K562 (cell line): ENCODE measurements at regions not wholly inside any gene's neighbourhood (a gene's known extent, or its start where the extent isn't known, plus 50 kb on each side); places are given as distances from the start of the nearest gene placed in this dataset.

Experiments
- ATAC-seq: fragments of 200-7000 bp; cut with Tn5 transposase; 3 replicates; pipeline ENCODE4 v1.9.1; 2020; ENCODE audit warnings: moderate library complexity
- BruUV-seq: library from RNA; stranded (reverse); fragments of 400-500 nt; replicated peaks from 2 replicates; lab custom pipeline; 2021; lab: Mats Ljungman, UMichigan
- CTCF ChIA-PET: fragments of 300-600 bp; formaldehyde crosslinking; extraction: SDS; loops from one replicate; lab custom pipeline; 2021; ENCODE audit warnings: low intra/inter-chr PET ratio; lab: Yijun Ruan, JAX
- POLR2A ChIA-PET: fragments of 300-600, 350-650 bp; sonication (Branson Sonifier 250); formaldehyde crosslinking; extraction: SDS; loops from one replicate; lab custom pipeline; 2021; ENCODE audit warnings: antibody characterized with exemption, inconsistent platforms; lab: Yijun Ruan, JAX
- DNase-seq, 4 experiments: peaks; one replicate each; pipeline versions ENCODE4 v3.0.0 to v3.0.0-alpha.2; 2011 to 2018; ENCODE audit warnings: low spot score in 3 of 4, mixed read lengths in 3 of 4; ENCODE audit errors: extremely low read depth in 1 of 4
- FAIRE-seq: peaks from 2 replicates; lab custom pipeline; 2011; peaks lifted over from hg19 to GRCh38; lab: Jason Lieb, UNC
- H2AFZ ChIP-seq: 2 replicates; pipeline ENCODE4 v1.6.0; 2011; ENCODE audit warnings: low read depth, low read length, control low read depth, inconsistent platforms
- H3K27ac ChIP-seq: fragments of 200-600 bp; 3 replicates; pipeline ENCODE4 v1.8.0; 2011; ENCODE audit warnings: low read depth, mild to moderate bottlenecking, control low read depth, inconsistent platforms, low read length, moderate library complexity, mixed read lengths; ENCODE audit errors: extremely low read depth
- H3K27me3 ChIP-seq, 2 experiments: fragments of 300-600 bp in 1 of 2; 2 replicates in 1 of 2; 3 replicates in 1 of 2; pipeline versions ENCODE4 v1.6.0 to v1.8.0; 2011; ENCODE audit warnings: inconsistent platforms in 2 of 2, low read length in 2 of 2, mild to moderate bottlenecking in 1 of 2, mixed read lengths in 1 of 2, moderate library complexity in 1 of 2; ENCODE audit not compliant: control insufficient read depth in 2 of 2, insufficient read depth in 2 of 2
- H3K36me3 ChIP-seq: fragments of 300-600 bp; 3 replicates; pipeline ENCODE4 v1.8.0; 2011; ENCODE audit warnings: mild to moderate bottlenecking, low read length, inconsistent platforms; ENCODE audit not compliant: control insufficient read depth, insufficient read depth
- H3K4me1 ChIP-seq, 2 experiments: fragments of 200-600 bp in 1 of 2; replicated peaks in 1 of 2; 2 replicates in 1 of 2; 3 replicates in 1 of 2; pipeline versions ENCODE4 v1.5.1 to v1.8.0; 2011; ENCODE audit warnings: inconsistent platforms in 2 of 2, low read length in 2 of 2, mild to moderate bottlenecking in 1 of 2, mixed read lengths in 1 of 2, moderate library complexity in 1 of 2; ENCODE audit not compliant: control insufficient read depth in 2 of 2, insufficient read depth in 2 of 2
- H3K4me2 ChIP-seq: 2 replicates; pipeline ENCODE4 v1.6.1; 2011; ENCODE audit warnings: low read length, control low read depth, inconsistent platforms, mixed read lengths; ENCODE audit not compliant: insufficient read depth
- H3K4me3 ChIP-seq: fragments of 200-600 bp; sonication (generic), shearing (Covaris generic); 2 replicates; pipeline ENCODE4 v1.5.1; 2016; ENCODE audit warnings: control low read depth, inconsistent platforms
- H3K79me2 ChIP-seq: fragments of 200-600 bp; 3 replicates; pipeline ENCODE4 v1.8.0; 2011; ENCODE audit warnings: low read length, inconsistent platforms; ENCODE audit not compliant: control insufficient read depth, insufficient read depth
- H3K9ac ChIP-seq, 2 experiments: 2 replicates each; pipeline versions ENCODE4 v1.6.0 to v1.6.1; 2011; ENCODE audit warnings: low read depth in 2 of 2, low read length in 2 of 2, control low read depth in 1 of 2, inconsistent platforms in 1 of 2, mild to moderate bottlenecking in 1 of 2, mixed read lengths in 1 of 2; ENCODE audit not compliant: insufficient read depth in 1 of 2
- H3K9me1 ChIP-seq: one replicate; pipeline ENCODE4 v1.6.0; 2011; ENCODE audit warnings: inconsistent platforms, mild to moderate bottlenecking, low read length, moderate library complexity; ENCODE audit not compliant: control insufficient read depth, insufficient read depth
- H3K9me3 ChIP-seq: replicated peaks from 2 replicates; pipeline ENCODE4 v1.5.1; 2011; ENCODE audit warnings: low read depth, low read length, inconsistent platforms; ENCODE audit not compliant: control insufficient read depth, insufficient read depth
- H4K20me1 ChIP-seq: replicated peaks from 2 replicates; pipeline ENCODE4 v1.6.1; 2011; ENCODE audit warnings: low read length, inconsistent platforms, mixed read lengths; ENCODE audit not compliant: control insufficient read depth, insufficient read depth
- BRF1 ChIP-seq: IDR thresholded peaks from 3 replicates; pipeline ENCODE4 v1.6.1; 2011; ENCODE audit warnings: borderline replicate concordance, mild to moderate bottlenecking; ENCODE audit not compliant: insufficient read length; ENCODE audit errors: extremely low read depth
- GABPB2 ChIP-seq: fragments of 250-450 bp; sonication (Bioruptor Pico); conservative IDR thresholded peaks from 2 replicates; pipeline ENCODE4 v1.5.1; 2021; ENCODE audit warnings: mild to moderate bottlenecking
- MCM5 ChIP-seq: fragments of 450-650 bp; IDR thresholded peaks from 2 replicates; pipeline ENCODE4 v1.6.1; 2016; ENCODE audit warnings: low read depth
- MNT ChIP-seq, 2 experiments: fragments of 450-650 bp; conservative IDR thresholded peaks; 2 replicates each; pipeline ENCODE4 v1.6.1; 2017; ENCODE audit warnings: mild to moderate bottlenecking in 2 of 2, moderate library complexity in 2 of 2
- NCOA1 ChIP-seq: fragments of 450-650 bp; IDR thresholded peaks from 2 replicates; pipeline ENCODE4 v1.6.1; 2016; ENCODE audit warnings: low read depth
- NFE2 ChIP-seq: IDR thresholded peaks from 2 replicates; pipeline ENCODE4 v1.6.1; 2014; ENCODE audit warnings: antibody characterized with exemption, low read depth
- RBM22 ChIP-seq: fragments of 200-400 bp; formaldehyde crosslinking; IDR thresholded peaks from 2 replicates; pipeline ENCODE4 v1.6.1; 2018; ENCODE audit warnings: low read length, low read depth; ENCODE audit not compliant: poor library complexity, severe bottlenecking
- RFX7 ChIP-seq: fragments of 250-450 bp; sonication (Bioruptor Pico); IDR thresholded peaks from 2 replicates; pipeline ENCODE4 v1.5.1; 2021; ENCODE audit warnings: mild to moderate bottlenecking
- SREBF1 ChIP-seq: fragments of 150-350 bp; IDR thresholded peaks from 2 replicates; pipeline ENCODE4 v1.6.1; 2014; ENCODE audit warnings: antibody characterized with exemption, low read depth, low read length, borderline replicate concordance
- SREBF2 ChIP-seq: sonication (generic); formaldehyde crosslinking; IDR thresholded peaks from 2 replicates; pipeline ENCODE4 v1.4.0; 2020; ENCODE audit warnings: mild to moderate bottlenecking, missing genetic modification reagents
- ZNF512 ChIP-seq: IDR thresholded peaks from 2 replicates; pipeline ENCODE4 v1.6.1; 2016; ENCODE audit warnings: missing genetic modification characterization, missing compliant biosample characterization
- WGBS: fragments of 100-300 bp; shearing (Covaris generic); methylation state at CpG from one replicate; pipeline ENCODE4 v1.1.6; 2016; ENCODE audit warnings: low coverage, mixed read lengths; ENCODE audit not compliant: insufficient coverage; ENCODE audit errors: missing lambda C conversion rate; 5-methylcytosine and 5-hydroxymethylcytosine counted together
- in situ Hi-C: fragments of 300-500 bp; cut with MboI; formaldehyde crosslinking; loops from 4 replicates; pipeline ENCODE4 v1.15.0; 2018; ENCODE audit warnings: inconsistent platforms, mixed read lengths
- intact Hi-C: fragments of 100-400 bp; cut with micrococcal nuclease; formaldehyde crosslinking; loops from 2 replicates; pipeline ENCODE4 v1.14.2; 2022
- TF ChIP-seq, protein P1 (sequence below): fragments of 450-650 bp; IDR thresholded peaks from 2 replicates; pipeline ENCODE4 v1.6.1; 2016; ENCODE audit warnings: borderline replicate concordance
- TF ChIP-seq, protein P2 (sequence below): fragments of 250-450 bp; sonication (Bioruptor Pico); IDR thresholded peaks from 2 replicates; pipeline ENCODE4 v1.8.0; 2022; ENCODE audit warnings: moderate library complexity, mild to moderate bottlenecking, inconsistent platforms

DNA sequence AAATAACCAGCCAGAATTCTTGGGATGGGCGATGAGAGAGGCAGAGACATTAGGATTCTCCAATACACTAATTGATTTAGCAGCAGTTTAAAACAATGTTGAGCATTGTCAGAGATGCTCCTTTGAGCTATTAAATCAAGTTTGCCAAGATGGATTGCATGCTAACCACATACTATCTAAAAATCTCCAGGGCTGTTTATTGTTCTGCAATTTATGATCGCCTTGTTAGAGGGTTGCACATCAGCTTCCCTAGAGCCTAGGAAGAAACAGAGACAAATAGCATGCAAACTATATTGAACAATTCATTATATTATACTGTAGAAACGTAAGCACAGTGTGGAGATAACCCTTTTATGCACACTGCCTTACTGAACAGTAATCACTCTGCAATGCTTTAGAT is 599.9 kb downstream of the SOX5 start:
- in situ Hi-C loops (no loop called here), intact Hi-C loops (no loop called here)
- no peaks in the 10 kb centered on the region for H3K27me3 ChIP-seq
- H3K4me1 ChIP-seq: no peaks in the 10 kb centered on the region
- no peak for ATAC-seq
- CTCF ChIA-PET: no interaction called here
- H3K4me2 ChIP-seq: no peak overlapping the region
- no peak for DNase-seq
- H3K36me3 ChIP-seq: no peaks in the 10 kb centered on the region
- FAIRE-seq: no peak
- WGBS: 43% methylated on average over 3 of the region's 3 CpGs
- TF ChIP-seq ZNF512 (no peak), MNT (conservative IDR thresholded peaks at IDR 0.05) (no peak), RBM22 (no peak), SREBF2 (CRISPR knock-in tag) (no peak), NFE2 (no peak), RFX7 (CRISPR knock-in tag) (no peak), BRF1 (no peak), SREBF1 (no peak), MCM5 (no peak), GABPB2 (CRISPR knock-in tag) (no peak), NCOA1 (no peak)
- TF ChIP-seq, protein P1, sequence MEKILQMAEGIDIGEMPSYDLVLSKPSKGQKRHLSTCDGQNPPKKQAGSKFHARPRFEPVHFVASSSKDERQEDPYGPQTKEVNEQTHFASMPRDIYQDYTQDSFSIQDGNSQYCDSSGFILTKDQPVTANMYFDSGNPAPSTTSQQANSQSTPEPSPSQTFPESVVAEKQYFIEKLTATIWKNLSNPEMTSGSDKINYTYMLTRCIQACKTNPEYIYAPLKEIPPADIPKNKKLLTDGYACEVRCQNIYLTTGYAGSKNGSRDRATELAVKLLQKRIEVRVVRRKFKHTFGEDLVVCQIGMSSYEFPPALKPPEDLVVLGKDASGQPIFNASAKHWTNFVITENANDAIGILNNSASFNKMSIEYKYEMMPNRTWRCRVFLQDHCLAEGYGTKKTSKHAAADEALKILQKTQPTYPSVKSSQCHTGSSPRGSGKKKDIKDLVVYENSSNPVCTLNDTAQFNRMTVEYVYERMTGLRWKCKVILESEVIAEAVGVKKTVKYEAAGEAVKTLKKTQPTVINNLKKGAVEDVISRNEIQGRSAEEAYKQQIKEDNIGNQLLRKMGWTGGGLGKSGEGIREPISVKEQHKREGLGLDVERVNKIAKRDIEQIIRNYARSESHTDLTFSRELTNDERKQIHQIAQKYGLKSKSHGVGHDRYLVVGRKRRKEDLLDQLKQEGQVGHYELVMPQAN: no peak
- TF ChIP-seq, protein P2, sequence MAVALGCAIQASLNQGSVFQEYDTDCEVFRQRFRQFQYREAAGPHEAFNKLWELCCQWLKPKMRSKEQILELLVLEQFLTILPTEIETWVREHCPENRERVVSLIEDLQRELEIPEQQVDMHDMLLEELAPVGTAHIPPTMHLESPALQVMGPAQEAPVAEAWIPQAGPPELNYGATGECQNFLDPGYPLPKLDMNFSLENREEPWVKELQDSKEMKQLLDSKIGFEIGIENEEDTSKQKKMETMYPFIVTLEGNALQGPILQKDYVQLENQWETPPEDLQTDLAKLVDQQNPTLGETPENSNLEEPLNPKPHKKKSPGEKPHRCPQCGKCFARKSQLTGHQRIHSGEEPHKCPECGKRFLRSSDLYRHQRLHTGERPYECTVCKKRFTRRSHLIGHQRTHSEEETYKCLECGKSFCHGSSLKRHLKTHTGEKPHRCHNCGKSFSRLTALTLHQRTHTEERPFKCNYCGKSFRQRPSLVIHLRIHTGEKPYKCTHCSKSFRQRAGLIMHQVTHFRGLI (CRISPR knock-in tag): no peak
- no peak overlapping the region for H3K27ac ChIP-seq
- no peak overlapping the region for H2AFZ ChIP-seq
- no peaks in the 10 kb centered on the region for H4K20me1 ChIP-seq
- H3K79me2 ChIP-seq: no peaks in the 10 kb centered on the region
- BruUV-seq: no TSS peak
- no peaks in the 10 kb centered on the region for H3K9me3 ChIP-seq
- no peaks in the 10 kb centered on the region for H3K9me1 ChIP-seq
- H3K4me3 ChIP-seq: no peak overlapping the region
- H3K9ac ChIP-seq: no peak overlapping the region
- POLR2A ChIA-PET: no interaction called here
